Activated CD8-positive, alpha-beta memory T cell treated with anti-CD3 and anti-CD28 coated beads for 4 hours (primary cell): ENCODE measurements at regions not wholly inside any gene's neighbourhood (a gene's known extent, or its start where the extent isn't known, plus 50 kb on each side); places are given as distances from the start of the nearest gene placed in this dataset.
"Not testable (repeated sequence)": the region's sequence is repeated elsewhere in the genome, so short reads cannot be mapped to it uniquely, and the experiment has no call there.

Experiments
- DNase-seq, 2 donors: peaks; one replicate each; pipeline ENCODE4 v3.0.0-alpha.2; 2020; ENCODE audit warnings: low read depth in 2 of 2

DNA sequence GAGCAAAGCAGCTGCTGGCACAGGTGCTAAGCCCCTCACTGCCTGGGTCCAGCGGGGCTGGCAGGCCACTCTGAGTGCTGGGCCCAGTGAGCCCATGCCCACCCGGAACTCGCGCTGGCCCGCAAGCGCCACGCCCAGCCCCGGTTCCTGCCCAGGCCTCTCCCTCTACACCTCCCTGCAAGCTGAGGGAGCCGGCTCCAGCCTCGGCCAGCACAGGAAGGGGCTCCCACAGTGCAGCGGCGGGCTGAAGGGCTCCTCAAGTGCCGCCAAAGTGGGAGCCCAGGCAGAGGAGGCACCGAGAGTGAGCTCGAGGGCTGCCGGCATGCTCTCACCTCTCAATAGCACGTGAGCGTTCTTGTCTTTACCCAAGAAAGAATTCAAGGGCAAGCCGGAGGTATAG lies 219.5 kb upstream of the FRG2C start:
- DNase-seq: not testable (repeated sequence)

GRCh38 chr3:75445234-75445633 lies 218.9 kb upstream of the FRG2C start:
- not testable (repeated sequence) for DNase-seq

GRCh38 chr3:75446948-75447347 lies 217.2 kb upstream of the FRG2C start:
- DNase-seq: not testable (repeated sequence)

GRCh38 chr3:75453328-75453727 lies 210.8 kb upstream of the FRG2C start:
- DNase-seq: not testable (repeated sequence)

GRCh38 chr3:75453839-75454238 lies 210.3 kb upstream of the FRG2C start:
- DNase-seq: not testable (repeated sequence)

DNA sequence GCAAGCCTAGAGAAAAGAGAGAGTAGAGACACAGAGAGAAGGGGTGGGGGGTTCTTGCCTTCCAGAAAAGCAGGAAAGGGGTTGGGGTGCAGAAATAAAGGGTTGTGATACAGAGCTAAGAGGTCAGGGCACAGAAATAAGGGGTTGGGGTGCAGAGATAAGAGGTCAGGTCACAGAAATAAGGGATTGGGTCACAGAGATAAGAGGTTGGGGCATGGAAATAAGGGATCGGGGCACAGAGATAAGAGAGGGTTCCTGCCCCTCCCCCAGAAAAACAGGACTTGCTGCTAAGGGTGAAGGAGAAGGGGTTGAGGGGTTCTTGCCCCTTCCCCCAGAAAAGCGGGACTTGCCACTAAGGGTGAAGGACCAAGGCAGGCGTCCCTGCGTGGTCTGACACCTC lies 189.6 kb upstream of the FRG2C start:
- DNase-seq: not testable (repeated sequence)

- DNase-seq: not testable (repeated sequence)
Observed at GRCh38 chr3:75496600-75496999, 167.5 kb upstream of the FRG2C start.

DNA sequence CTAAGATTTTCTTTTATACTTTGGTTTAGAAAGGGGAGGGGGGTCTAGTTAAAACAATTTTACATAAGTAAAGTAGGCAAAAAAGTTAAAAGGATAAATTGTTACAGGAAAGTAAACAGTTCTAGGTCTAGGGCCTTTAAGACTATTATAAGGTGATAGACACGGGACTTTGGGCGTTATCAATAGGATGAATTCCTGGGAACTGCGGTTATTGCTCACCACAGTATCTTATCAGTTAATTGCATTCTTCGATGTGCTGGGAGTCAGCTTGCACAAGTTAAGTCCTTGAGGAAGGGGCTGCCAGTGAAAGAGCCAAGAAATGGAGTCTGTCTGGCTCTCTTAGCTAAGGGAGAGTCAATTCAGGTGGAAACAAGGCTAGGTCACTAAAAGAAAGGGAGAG lies 163.8 kb upstream of the FRG2C start:
- not testable (repeated sequence) for DNase-seq

DNA sequence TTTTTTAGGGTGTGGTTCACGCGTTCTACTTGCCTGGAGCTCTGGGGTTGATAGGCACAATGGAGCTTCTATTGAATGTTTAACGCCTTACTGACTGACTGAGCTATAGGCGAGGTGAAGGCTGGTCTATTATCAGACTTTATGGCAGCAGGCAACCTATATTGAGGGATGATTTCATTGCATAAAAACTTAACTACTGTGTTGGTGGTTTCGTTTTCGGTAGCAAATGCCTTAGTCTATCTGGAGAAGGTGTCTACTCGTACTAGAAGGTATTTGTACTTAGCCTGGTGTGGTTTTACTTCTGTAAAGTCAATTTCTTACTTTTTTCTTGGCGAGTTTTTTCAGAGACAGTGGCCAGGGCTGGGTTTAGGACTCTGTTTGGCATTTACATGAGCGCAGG lies 162.0 kb upstream of the FRG2C start:
- DNase-seq: not testable (repeated sequence)

GRCh38 chr3:75502769-75503756 lies 161.1 kb upstream of the FRG2C start:
- DNase-seq: not testable (repeated sequence)

- no peak for DNase-seq
Observed at GRCh38 chr3:75506603-75507002, 157.5 kb upstream of the FRG2C start.

GRCh38 chr3:75507956-75508355 lies 156.2 kb upstream of the FRG2C start:
- DNase-seq: not testable (repeated sequence)

DNA sequence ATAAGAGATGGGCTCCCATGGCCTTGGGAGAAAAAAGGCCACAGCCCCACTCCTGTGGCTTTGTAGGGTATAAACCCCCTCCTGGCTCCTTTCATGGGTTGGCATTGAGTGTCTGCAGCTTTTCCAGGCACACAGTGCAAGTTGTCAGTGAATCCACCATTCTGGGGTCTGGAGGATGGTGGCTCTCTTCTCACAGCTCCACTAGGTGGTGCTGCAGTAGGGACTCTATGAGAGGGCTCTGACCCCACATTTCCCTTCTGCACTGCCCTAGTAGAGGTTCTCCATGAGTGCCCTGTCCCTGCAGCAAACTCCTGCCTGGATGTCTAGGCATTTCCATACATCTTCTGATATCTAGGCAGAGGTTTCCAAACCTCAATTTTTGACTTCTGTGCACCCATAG lies 136.5 kb upstream of the FRG2C start:
- not testable (repeated sequence) for DNase-seq

DNA sequence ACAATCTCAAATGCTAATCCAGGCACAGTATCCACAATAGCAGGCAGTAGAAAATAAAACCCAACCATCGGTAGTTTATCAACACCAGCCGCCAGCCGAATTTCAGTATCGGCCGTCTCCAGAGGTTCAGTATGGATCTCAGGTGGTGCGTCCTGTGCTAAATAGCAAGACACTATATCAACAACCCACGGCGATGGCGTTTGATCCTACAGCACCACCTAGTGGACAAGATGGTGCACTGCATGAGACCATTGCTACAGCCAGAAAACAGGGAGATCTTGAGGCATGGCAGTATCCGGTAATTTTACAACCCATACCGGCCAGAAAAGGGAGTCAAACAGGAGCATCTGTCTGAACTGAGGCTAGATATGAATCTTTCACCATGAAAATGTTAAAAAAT lies 112.0 kb upstream of the FRG2C start:
- not testable (repeated sequence) for DNase-seq

GRCh38 chr3:75564427-75564826 lies 99.7 kb upstream of the FRG2C start:
- not testable (repeated sequence) for DNase-seq

DNA sequence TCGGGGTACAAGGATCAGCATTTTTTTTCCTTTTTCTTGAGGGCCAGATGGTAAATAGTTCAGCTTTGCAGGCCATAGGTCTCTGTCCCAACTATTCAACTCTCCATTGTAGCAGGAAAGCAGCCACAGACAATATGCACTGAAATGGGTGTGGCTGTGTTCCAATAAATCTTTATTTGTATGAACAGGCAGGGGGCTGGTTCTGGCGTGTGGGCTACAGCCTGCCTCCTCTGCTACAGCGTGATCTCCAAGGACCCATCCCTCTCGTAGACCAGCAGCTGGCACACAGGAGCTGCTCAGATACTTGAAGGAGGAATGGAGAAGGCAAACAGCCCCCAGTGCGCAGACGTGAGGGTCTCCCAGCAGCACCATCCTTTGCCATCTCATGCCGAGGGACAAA lies 91.8 kb upstream of the FRG2C start:
- DNase-seq: not testable (repeated sequence)

DNA sequence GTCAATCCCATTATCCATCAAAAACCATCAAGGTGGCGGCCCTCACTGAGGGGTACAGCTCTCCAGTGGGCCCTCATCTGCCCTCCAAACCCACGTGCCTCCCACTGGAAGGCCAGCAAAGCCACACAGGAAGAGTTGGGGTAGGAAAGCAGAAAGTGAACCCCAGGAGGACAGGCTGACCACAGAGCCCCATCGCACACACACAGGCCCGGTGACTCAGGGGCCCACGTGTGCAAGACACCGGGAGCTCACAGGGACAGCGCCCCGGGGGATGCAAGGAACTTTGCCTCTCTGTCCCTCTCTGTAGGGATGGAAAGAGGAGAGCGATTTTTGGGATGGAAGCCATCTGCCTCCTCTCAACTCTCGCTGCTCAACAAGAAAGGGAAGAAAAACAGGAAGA lies 85.0 kb upstream of the FRG2C start:
- not testable (repeated sequence) for DNase-seq

GRCh38 chr3:75579536-75579935 lies 84.6 kb upstream of the FRG2C start:
- not testable (repeated sequence) for DNase-seq

DNA sequence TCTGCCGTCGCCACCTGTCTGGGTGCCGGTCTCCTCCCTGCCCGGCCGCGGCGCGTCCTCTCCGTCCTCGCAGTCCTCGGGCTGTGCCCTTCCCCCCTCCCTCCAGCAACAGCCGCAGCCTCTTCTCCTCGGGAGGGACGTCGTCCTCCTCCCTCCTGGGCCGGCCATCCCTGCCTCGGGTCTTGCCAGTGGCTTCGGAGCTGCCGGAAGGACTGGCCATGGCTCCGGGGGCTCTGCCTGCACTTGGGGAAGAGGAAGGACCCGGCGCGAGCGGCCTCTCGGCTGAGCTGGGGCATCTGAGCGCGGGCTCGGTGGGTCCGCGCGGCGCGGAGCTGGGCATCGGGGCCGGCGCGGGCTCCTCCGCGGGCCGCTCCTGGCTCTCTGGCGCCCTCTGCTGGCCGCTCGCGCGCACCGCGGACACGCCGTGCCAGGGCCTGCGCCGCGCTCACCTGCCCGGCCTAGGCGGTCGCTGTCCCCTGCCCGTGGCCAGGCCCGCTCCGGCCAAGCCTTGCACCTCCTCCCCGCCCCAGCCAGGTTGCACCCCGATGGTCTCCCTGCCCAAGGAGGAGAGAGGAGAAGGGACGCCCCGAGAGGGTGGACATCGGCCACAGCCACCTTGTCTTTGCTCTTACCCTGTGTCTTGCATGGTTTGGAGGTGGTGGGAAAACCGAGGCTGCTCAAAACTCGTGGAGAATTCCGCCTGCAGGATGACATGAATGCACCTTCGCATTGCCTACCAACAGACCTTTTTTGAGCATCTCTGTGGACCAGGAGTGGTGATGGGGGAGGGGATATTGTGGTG lies 83.9 kb upstream of the FRG2C start:
- DNase-seq: not testable (repeated sequence)

DNA sequence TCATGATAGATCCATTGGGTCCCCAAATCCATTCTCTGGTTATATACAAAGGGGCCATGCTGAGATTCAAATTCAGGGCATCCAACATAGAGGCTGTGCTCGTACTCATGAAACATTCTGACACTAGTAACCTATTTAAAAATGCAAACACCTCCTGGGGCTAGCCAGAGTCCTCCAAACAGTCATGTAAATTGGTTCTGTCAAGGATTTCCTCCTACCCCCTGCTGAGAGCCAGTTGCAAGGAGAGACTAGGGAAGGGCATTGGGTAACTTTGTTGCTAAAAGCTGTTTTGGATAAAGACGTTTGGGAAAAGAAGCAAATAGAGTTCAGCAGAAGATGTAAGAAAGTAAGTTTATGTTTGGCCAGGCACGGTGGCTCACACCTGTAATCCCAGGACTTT lies 81.6 kb upstream of the FRG2C start:
- not testable (repeated sequence) for DNase-seq

DNA sequence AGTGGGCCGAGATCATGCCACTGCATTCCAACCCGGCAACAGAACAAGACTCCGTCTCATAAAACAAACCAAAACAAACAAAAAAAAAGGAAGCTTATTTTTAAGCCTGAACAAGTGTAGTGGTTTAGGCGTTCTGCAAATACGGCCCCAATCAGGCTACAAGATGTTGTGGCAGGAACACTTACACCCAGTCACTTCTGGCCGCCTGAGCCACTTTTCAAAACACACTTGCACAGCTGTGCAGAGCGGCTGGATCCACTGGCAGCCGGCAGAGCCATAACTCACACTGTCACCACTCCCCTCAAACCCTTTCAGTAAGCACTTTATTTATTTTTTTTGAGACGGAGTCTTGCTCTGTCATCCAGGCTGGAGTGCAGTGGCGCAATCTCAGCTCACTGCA lies 81.0 kb upstream of the FRG2C start:
- not testable (repeated sequence) for DNase-seq

GRCh38 chr3:75587695-75588094 lies 76.4 kb upstream of the FRG2C start:
- DNase-seq: not testable (repeated sequence)
